GM18951 (cell line): ENCODE measurements at regions not wholly inside any gene's neighbourhood (a gene's known extent, or its start where the extent isn't known, plus 50 kb on each side); places are given as distances from the start of the nearest gene placed in this dataset.

Experiments
- POLR2A ChIP-seq: IDR thresholded peaks from 4 replicates; pipeline ENCODE4 v1.6.1; 2011; ENCODE audit warnings: mild to moderate bottlenecking; ENCODE audit not compliant: insufficient read length, insufficient read depth; ENCODE audit errors: extremely low read depth
- in situ Hi-C: fragments of 300-500 bp; cut with MboI; formaldehyde crosslinking; loops from one replicate; pipeline ENCODE4 v1.12.0; 2022; ENCODE audit warnings: low sequenced_read_pairs, mixed read lengths, inconsistent platforms; ENCODE audit not compliant: unreplicated experiment

GRCh38 chr7:46153583-46153950, 232.5 kb upstream of the IGFBP3 start:
- TF ChIP-seq POLR2A = no peak
- in situ Hi-C loops = no loop called here

DNA sequence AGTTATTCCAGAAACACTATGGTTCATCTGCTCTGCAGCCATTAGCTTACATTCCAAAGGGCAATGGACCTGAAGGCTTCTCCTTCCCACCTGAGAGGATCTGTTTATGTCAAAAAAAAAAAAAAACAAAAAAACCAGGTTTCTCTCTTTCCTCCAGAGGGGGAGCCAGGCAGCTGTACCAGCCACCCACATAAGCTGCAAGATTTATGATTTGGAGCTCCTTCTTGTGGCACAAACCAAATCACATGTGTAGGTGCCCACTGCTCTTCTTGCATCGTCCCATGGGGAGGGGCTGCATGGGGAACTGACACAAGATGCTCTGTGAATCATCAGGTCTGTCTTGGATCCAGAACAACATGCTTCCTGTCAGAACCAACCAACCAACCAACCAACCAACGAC, 231.6 kb upstream of the IGFBP3 start:
- no peak for TF ChIP-seq POLR2A
- in situ Hi-C loops = no loop called here

- in situ Hi-C loops = no loop called here
- TF ChIP-seq POLR2A = no peak
Observed at GRCh38 chr7:46150721-46151120, 229.6 kb upstream of the IGFBP3 start.

DNA sequence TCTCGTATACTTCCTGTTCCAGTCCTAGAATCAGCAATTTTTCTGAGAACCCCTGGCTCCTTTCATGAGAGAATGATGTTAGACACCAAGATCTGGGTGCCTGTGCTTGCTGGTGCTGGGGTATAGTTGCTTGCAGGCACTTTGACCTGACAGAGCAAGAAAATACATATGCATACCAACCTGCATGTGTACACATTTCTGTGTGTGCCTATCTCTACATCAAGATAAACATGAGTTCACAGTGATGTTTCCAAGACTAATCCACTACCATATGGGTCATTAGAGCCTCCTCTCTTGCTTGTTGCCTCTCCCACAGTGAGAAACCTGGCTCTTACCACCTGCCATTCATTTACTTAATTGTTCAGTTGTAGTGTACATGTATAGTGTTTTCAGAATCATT, 229.1 kb upstream of the IGFBP3 start:
- TF ChIP-seq POLR2A = no peak
- in situ Hi-C loops = no loop called here

DNA sequence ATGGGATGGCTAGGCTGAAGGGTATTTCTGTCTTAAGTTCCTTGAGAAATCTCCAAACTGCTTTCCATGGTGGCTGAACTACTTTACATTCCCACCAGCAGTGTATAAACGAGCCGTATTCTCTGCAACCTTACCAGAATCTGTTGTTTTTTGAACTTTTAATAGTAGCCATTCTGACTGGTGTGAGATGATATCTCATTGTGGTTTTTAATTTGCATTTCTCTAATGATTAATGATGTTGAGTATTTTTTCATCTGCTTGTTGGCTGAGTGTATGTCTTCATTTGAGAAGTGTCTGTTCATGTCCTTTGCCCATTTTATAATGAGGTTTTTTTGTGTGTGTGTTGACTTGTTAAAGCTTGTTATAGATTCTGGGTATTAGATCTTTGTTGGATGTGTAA, 226.8 kb upstream of the IGFBP3 start:
- in situ Hi-C loops = no loop called here
- TF ChIP-seq POLR2A = no peak

- no peak for TF ChIP-seq POLR2A
- in situ Hi-C loops = no loop called here
Observed at GRCh38 chr7:46146454-46147255, 225.6 kb upstream of the IGFBP3 start.

- no peak for TF ChIP-seq POLR2A
- in situ Hi-C loops = no loop called here
Observed at GRCh38 chr7:46145412-46145811, 224.3 kb upstream of the IGFBP3 start.

DNA sequence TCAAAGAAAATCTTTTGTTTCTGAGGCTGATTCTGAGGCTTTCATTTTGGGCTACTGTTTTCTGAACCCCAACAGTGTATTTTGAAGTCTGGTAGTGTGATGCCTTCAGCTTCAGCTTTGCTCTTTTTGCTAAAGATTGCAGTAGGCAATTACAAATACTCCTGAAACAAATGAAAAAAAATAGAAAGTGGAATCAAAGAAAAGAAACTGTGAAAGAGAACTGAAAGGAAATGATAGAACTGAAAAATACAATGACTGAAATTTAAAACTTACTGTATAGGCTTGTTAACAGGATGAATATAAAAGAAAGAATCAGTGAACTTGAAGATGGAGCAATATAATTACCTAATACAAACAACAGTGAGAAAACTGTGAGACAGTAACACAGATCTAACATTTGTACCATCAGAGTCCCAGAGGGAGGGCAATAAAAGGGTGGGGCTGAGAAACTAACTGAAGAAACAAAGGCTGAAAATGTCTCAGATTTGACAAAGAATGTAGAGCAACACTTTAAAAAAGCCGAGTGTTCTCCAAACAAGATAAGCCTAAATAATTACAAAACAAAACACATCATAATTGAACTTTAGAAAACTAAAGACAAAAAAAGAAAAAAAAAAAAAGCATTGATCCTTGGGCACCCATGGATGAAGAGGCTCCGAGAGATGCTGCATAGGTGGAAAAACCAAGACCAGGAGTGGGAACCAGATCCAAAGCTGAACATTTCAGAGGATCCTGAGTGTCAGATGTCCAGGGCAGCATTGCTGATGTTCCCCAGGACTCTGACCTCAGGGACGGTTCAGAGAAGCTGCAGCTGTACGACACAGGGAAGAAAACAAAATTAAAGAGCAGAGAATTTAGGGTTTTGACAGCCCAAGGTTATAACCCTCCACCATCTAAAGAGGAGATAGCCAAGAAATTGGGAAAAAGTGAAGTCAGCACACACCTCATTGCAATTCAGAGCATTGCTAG, 223.2 kb upstream of the IGFBP3 start:
- TF ChIP-seq POLR2A = no peak
- in situ Hi-C loops = no loop called here

GRCh38 chr7:46143421-46143820, 222.3 kb upstream of the IGFBP3 start:
- in situ Hi-C loops = no loop called here
- TF ChIP-seq POLR2A = no peak

DNA sequence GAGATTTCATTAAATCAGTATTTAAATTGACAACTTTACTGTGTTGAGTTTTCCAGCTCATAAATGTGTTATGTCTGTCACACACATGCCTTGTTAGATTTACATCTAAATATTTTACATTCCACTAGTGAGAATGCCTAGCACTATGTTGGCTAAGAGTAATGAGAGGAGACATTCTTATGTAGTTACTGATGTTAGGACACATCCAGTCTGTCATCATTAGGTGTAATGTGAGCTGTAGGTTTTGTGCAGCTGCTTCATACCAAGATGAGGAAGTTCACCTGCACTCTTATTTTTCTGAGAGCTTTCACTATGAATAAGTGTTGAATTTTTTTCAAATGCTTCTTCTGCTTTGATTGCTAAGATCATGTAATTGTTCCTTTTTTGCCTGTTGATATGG, 218.0 kb upstream of the IGFBP3 start:
- TF ChIP-seq POLR2A = no peak
- in situ Hi-C loops = no loop called here

GRCh38 chr7:46137725-46138124, 216.7 kb upstream of the IGFBP3 start:
- in situ Hi-C loops = no loop called here
- TF ChIP-seq POLR2A = no peak

GRCh38 chr7:46135557-46135956, 214.5 kb upstream of the IGFBP3 start:
- TF ChIP-seq POLR2A = no peak
- in situ Hi-C loops = no loop called here

DNA sequence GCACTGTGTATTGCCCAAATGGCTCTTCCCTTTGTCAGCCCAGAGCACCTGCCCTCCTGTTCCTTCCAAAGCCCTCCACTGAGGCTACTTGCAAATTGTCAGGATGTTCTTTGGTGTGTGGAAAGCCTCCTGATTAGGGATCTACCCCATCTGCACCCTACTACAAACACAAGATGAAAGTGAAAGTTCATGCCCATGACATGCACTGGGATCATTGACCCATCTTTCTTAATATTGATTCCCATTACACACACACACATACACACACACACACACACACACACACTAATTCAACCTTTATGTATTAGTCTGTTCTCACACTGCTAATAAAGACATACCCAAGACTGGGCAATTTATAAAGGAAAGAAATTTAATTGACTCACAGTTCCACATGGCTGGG, 213.7 kb upstream of the IGFBP3 start:
- no peak for TF ChIP-seq POLR2A

GRCh38 chr7:46134385-46134784, 213.3 kb upstream of the IGFBP3 start:
- no peak for TF ChIP-seq POLR2A
- in situ Hi-C loops = no loop called here

More for the DNA sequence above, 213.7 kb upstream of the IGFBP3 start:
- in situ Hi-C loops = no loop called here

DNA sequence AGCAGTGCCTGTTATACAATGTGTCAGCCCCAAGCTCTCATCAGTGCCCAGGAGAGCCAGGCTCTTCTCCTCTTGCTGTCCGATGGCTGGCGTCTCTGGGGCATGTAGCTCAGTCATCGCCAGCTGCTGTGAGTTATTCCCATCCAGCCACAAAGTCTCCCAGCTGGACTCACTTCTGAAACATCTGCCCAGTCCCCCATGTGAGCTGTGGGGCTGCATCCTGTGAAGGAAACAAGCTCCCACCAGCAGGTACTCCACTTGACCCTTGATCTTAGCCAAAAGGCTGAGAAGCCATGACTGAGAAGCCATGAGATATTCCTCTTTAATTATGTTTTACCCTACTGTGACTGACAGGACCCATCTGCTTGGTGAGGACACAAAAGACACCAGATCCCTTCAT, 212.7 kb upstream of the IGFBP3 start:
- in situ Hi-C loops = no loop called here

More for the DNA sequence above, 212.7 kb upstream of the IGFBP3 start:
- TF ChIP-seq POLR2A = no peak
